Pulmonary artery endothelial cell (primary cell): ENCODE measurements at regions not wholly inside any gene's neighbourhood (a gene's known extent, or its start where the extent isn't known, plus 50 kb on each side); places are given as distances from the start of the nearest gene placed in this dataset.

Experiments
- DNase-seq: peaks from one replicate; pipeline ENCODE4 v3.0.0-alpha.2; 2011; ENCODE audit warnings: low read depth, low spot score

- no peak for DNase-seq
Measured at GRCh38 chr2:18671363-18671762, 82.0 kb upstream of the NT5C1B start.

GRCh38 chr2:18668221-18668620, 78.9 kb upstream of the NT5C1B start:
- no peak for DNase-seq

- no peak for DNase-seq
Measured at GRCh38 chr2:18664421-18664820, 75.1 kb upstream of the NT5C1B start.

- no peak for DNase-seq
Measured at GRCh38 chr2:18663861-18664260, 74.5 kb upstream of the NT5C1B start.

GRCh38 chr2:18662689-18663088, 73.3 kb upstream of the NT5C1B start:
- DNase-seq = no peak

- DNase-seq = no peak
Measured at GRCh38 chr2:18659915-18660314, 70.5 kb upstream of the NT5C1B start.

- no peak for DNase-seq
Measured at GRCh38 chr2:18656048-18656447, 66.7 kb upstream of the NT5C1B start.

- DNase-seq = no peak
Measured at GRCh38 chr2:18651842-18652774, 62.7 kb upstream of the NT5C1B start.

- no peak for DNase-seq
Measured at GRCh38 chr2:18650221-18650620, 60.9 kb upstream of the NT5C1B start.

- DNase-seq = no peak
Measured at GRCh38 chr2:18649502-18650135, 60.2 kb upstream of the NT5C1B start.

- no peak for DNase-seq
Measured at GRCh38 chr2:18648161-18648560, 58.8 kb upstream of the NT5C1B start.

GRCh38 chr2:18647731-18648130, 58.4 kb upstream of the NT5C1B start:
- no peak for DNase-seq

- no peak for DNase-seq
Measured at GRCh38 chr2:18645315-18645714, 55.9 kb upstream of the NT5C1B start.

GRCh38 chr2:18644115-18644462, 54.7 kb upstream of the NT5C1B start:
- DNase-seq = no peak

- DNase-seq = no peak
Measured at GRCh38 chr2:18643326-18644114, 54.2 kb upstream of the NT5C1B start.

GRCh38 chr2:18641823-18642222, 52.5 kb upstream of the NT5C1B start:
- no peak for DNase-seq

- DNase-seq = no peak
Measured at GRCh38 chr2:18639756-18640453, 50.5 kb upstream of the NT5C1B start.
